IMR-90 (cell line): ENCODE measurements at regions not wholly inside any gene's neighbourhood (a gene's known extent, or its start where the extent isn't known, plus 50 kb on each side); places are given as distances from the start of the nearest gene placed in this dataset.
"Not testable (repeated sequence)": the region's sequence is repeated elsewhere in the genome, so short reads cannot be mapped to it uniquely, and the experiment has no call there.

Experiments
- ATAC-seq: fragments of 200-7000 bp; cut with Tn5 transposase; 2 replicates; pipeline ENCODE4 v1.9.1; 2020; ENCODE audit warnings: low read depth, mild to moderate bottlenecking, moderate library complexity
- BruUV-seq: library from RNA; stranded (reverse); fragments of 400-500 nt; replicated peaks from 2 replicates; lab custom pipeline; 2021; lab: Mats Ljungman, UMichigan
- CTCF ChIA-PET: fragments of 300-600 bp; formaldehyde crosslinking; extraction: SDS; loops from one replicate; lab custom pipeline; 2021; ENCODE audit warnings: antibody characterized with exemption; lab: Yijun Ruan, JAX
- POLR2A ChIA-PET: fragments of 300-600 bp; sonication (Branson Sonifier 250); formaldehyde crosslinking; loops from one replicate; lab custom pipeline; 2022; ENCODE audit warnings: antibody characterized with exemption; ENCODE audit not compliant: unreplicated experiment; lab: Charles Lee
- DNase-seq: peaks from one replicate; pipeline ENCODE4 v3.0.0; 2013
- H2AFZ ChIP-seq: replicated peaks from 2 replicates; pipeline ENCODE3; 2013; ENCODE audit warnings: low read length, mild to moderate bottlenecking; ENCODE audit not compliant: poor library complexity
- H2AK5ac ChIP-seq: 2 replicates; pipeline ENCODE4 v1.6.1; 2013; ENCODE audit warnings: low read depth, low read length, inconsistent platforms
- H2AK9ac ChIP-seq: replicated peaks from 2 replicates; pipeline ENCODE3; 2013; ENCODE audit warnings: mild to moderate bottlenecking, low read depth, low read length, moderate library complexity; ENCODE audit not compliant: poor library complexity
- H2BK120ac ChIP-seq: 2 replicates; pipeline ENCODE4 v1.6.1; 2013; ENCODE audit warnings: low read depth, low read length, inconsistent platforms
- H2BK15ac ChIP-seq: 3 replicates; pipeline ENCODE4 v1.6.1; 2013; ENCODE audit warnings: low read depth, low read length, inconsistent platforms
- H2BK20ac ChIP-seq: 2 replicates; pipeline ENCODE4 v1.6.1; 2013; ENCODE audit warnings: low read depth, mild to moderate bottlenecking, inconsistent platforms, low read length, moderate library complexity
- H2BK5ac ChIP-seq: 2 replicates; pipeline ENCODE4 v1.6.1; 2013; ENCODE audit warnings: mild to moderate bottlenecking, low read depth, low read length, inconsistent platforms; ENCODE audit not compliant: poor library complexity, severe bottlenecking
- H3K14ac ChIP-seq: replicated peaks from 2 replicates; pipeline ENCODE4 v1.6.1; 2013; ENCODE audit warnings: low read depth, low read length, inconsistent platforms
- H3K18ac ChIP-seq: 2 replicates; pipeline ENCODE4 v1.6.1; 2013; ENCODE audit warnings: low read depth, low read length, control low read depth
- H3K23ac ChIP-seq: 2 replicates; pipeline ENCODE4 v1.6.1; 2013; ENCODE audit warnings: low read depth, low read length, inconsistent platforms
- H3K27ac ChIP-seq: 2 replicates; pipeline ENCODE4 v1.5.1; 2013; ENCODE audit warnings: mild to moderate bottlenecking, control low read depth, low read length; ENCODE audit not compliant: insufficient read depth
- H3K27me3 ChIP-seq: 2 replicates; pipeline ENCODE4 v1.6.1; 2013; ENCODE audit warnings: low read length; ENCODE audit not compliant: control insufficient read depth, insufficient read depth
- H3K36me3 ChIP-seq: 2 replicates; pipeline ENCODE4 v1.6.1; 2013; ENCODE audit warnings: low read length, mixed read lengths; ENCODE audit not compliant: control insufficient read depth, insufficient read depth
- H3K4ac ChIP-seq: 2 replicates; pipeline ENCODE4 v1.6.1; 2013; ENCODE audit warnings: low read depth, low read length, inconsistent platforms
- H3K4me1 ChIP-seq: 2 replicates; pipeline ENCODE4 v1.6.1; 2013; ENCODE audit warnings: low read length, mixed read lengths; ENCODE audit not compliant: control insufficient read depth, insufficient read depth
- H3K4me2 ChIP-seq: 2 replicates; pipeline ENCODE4 v1.6.1; 2013; ENCODE audit warnings: low read depth, mild to moderate bottlenecking, control low read depth, low read length, moderate library complexity
- H3K4me3 ChIP-seq: 2 replicates; pipeline ENCODE4 v1.5.1; 2013; ENCODE audit warnings: low read depth, mild to moderate bottlenecking, control low read depth, low read length, moderate library complexity; ENCODE audit not compliant: insufficient read depth
- H3K56ac ChIP-seq: 2 replicates; pipeline ENCODE4 v1.6.1; 2013; ENCODE audit warnings: low read length, inconsistent platforms; ENCODE audit not compliant: insufficient read depth; ENCODE audit errors: extremely low read depth
- H3K79me1 ChIP-seq, 2 experiments: 2 replicates each; pipeline ENCODE4 v1.6.1; 2013; ENCODE audit warnings: low read length in 2 of 2, inconsistent platforms in 1 of 2, low read depth in 1 of 2
- H3K9ac ChIP-seq: 2 replicates; pipeline ENCODE4 v1.6.1; 2013; ENCODE audit warnings: low read depth, low read length, control low read depth
- H3K9me1 ChIP-seq: 2 replicates; pipeline ENCODE4 v1.6.1; 2013; ENCODE audit warnings: low read length, inconsistent platforms; ENCODE audit not compliant: insufficient read depth
- H3K9me3 ChIP-seq: 2 replicates; pipeline ENCODE4 v1.6.1; 2013; ENCODE audit warnings: low read length; ENCODE audit not compliant: control insufficient read depth, insufficient read depth
- H4K20me1 ChIP-seq: 2 replicates; pipeline ENCODE4 v1.6.1; 2013; ENCODE audit warnings: low read length, inconsistent platforms; ENCODE audit not compliant: insufficient read depth
- H4K5ac ChIP-seq: 2 replicates; pipeline ENCODE4 v1.6.1; 2013; ENCODE audit warnings: mild to moderate bottlenecking, low read depth, low read length, control low read depth
- H4K8ac ChIP-seq, 2 experiments: 2 replicates each; pipeline ENCODE4 v1.6.1; 2013; ENCODE audit warnings: low read depth in 2 of 2, low read length in 2 of 2, control low read depth in 1 of 2, inconsistent platforms in 1 of 2
- H4K91ac ChIP-seq: 2 replicates; pipeline ENCODE4 v1.6.1; 2013; ENCODE audit warnings: low read depth, low read length, inconsistent platforms; ENCODE audit not compliant: insufficient read depth
- WGBS, 2 experiments: methylation state at CpG; one replicate each; pipeline versions ENCODE4 v1.1.5 to v1.1.7; 2013; ENCODE audit warnings: missing lambda C conversion rate in 2 of 2; ENCODE audit not compliant: insufficient read length in 1 of 2; ENCODE audit errors: extremely low coverage in 2 of 2; 5-methylcytosine and 5-hydroxymethylcytosine counted together
- dilution Hi-C: fragments of 300-500 bp; cut with HindIII; formaldehyde crosslinking; loops from one replicate; pipeline ENCODE4 v1.14.3; 2018; ENCODE audit warnings: low sequenced_read_pairs; ENCODE audit not compliant: unreplicated experiment
- in situ Hi-C: fragments of 300-500 bp; cut with MboI; formaldehyde crosslinking; loops from 3 replicates; pipeline ENCODE4 v1.14.3; 2019; ENCODE audit warnings: low sequenced_read_pairs, inconsistent platforms, mixed read lengths
- intact Hi-C: fragments of 100-400 bp; cut with micrococcal nuclease; formaldehyde crosslinking; loops from 2 replicates; pipeline ENCODE4 v1.10.0; 2022

DNA sequence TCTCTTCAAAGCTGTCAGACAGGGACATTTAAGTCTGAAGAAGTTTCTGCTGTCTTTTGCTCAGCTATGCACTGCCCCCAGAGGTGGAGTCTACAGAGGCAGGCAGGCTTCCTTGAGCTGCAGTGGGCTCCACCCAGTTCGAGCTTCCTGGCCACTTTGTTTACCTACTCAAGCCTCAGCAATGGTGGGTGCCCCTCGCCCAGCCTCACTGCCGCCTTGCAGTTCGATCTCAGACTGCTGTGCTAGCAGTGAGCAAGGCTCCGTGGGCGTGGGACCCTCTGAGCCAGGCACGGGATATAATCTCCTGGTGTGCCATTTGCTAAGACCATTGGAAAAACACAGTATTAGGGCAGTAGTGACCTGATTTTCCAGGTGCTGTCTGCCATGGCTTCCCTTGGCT is 1863.1 kb upstream of the PCDH7 start:
- ATAC-seq, H3K9me3 ChIP-seq, H2AFZ ChIP-seq, H3K4me3 ChIP-seq, POLR2A ChIA-PET, intact Hi-C loops, H4K8ac ChIP-seq, H2BK5ac ChIP-seq, H2AK5ac ChIP-seq, H3K9me1 ChIP-seq, H3K9ac ChIP-seq, H3K79me1 ChIP-seq, H3K23ac ChIP-seq, H2AK9ac ChIP-seq, H4K91ac ChIP-seq, H3K4me1 ChIP-seq, H4K5ac ChIP-seq, DNase-seq, H3K27ac ChIP-seq, CTCF ChIA-PET, BruUV-seq, H4K20me1 ChIP-seq, H2BK120ac ChIP-seq, H2BK20ac ChIP-seq, H3K36me3 ChIP-seq, H3K56ac ChIP-seq, H3K27me3 ChIP-seq, H3K18ac ChIP-seq, dilution Hi-C loops, in situ Hi-C loops, H3K14ac ChIP-seq, H2BK15ac ChIP-seq, H3K4ac ChIP-seq, H3K4me2 ChIP-seq: not testable (repeated sequence)
- WGBS, 2 experiments: 67% methylated on average over 1 of the region's 7 CpGs; no CpG with 5 or more reads in 1 of the 2 experiments
